Fibroblast of skin of left biceps (primary cell): ENCODE measurements at regions not wholly inside any gene's neighbourhood (a gene's known extent, or its start where the extent isn't known, plus 50 kb on each side); places are given as distances from the start of the nearest gene placed in this dataset.
A peak's percentile ranks its signal among the peaks of the same experiment; 100 is the strongest.

ENCODE experiments used
- DNase-seq, 2 experiments: peaks; one replicate each; pipeline ENCODE4 v3.0.0-alpha.2; 2013; ENCODE audit warnings: low read depth in 2 of 2

DNA sequence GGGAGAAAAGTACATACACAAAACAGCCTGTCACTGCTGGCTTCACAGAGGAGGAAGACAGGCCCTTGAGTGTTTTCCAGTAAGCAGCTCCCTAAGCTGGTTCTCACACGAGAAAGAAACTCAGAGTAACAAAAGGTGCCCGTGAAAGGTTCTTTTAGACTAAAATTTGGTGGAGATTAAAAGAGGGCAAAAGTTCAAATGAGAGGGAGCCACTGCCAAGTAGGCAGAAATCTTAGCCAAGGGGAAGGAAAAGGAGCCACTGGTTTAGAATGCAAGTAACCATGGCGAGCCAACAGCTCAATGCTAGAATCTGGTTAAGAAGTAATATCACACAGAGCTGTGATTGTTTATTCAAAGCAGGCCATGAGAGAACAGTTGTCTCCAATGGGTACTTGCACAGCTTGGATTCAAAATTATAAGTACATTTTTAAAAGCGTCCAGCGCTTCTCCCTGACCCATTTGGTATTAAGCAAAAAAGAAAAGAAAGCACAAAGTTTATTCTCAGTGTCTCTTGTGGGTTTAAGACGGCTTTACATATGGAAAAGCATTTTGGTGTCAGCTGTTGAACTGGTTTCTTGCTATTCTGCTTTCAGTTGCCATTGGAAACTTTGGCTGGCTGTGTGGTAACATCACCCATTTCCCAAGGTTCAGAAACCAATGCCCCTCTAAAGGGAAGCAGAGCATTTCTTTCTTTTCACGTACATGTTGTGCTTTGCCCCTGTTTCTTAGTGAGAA lies 648.5 kb downstream of the RNF144B start:
- no peak for DNase-seq

DNA sequence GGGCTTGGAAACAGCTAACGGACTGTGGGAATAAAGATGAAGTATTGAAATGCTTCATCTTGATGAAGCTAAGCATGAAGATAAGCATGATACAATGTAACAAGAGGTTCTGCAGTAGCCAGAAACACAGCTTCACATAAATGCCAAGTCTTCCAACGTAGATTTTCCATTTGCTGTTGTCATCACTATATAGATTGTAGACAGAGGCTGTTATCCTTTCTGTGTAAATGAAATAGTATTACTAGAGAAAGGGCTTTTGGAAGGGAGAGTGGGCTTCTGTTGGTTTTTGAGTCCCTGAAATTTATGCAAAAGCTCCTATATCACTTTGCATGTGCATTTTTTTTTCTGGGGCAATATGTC lies 649.0 kb downstream of the RNF144B start:
- DNase-seq = no peak

GRCh38 chr6:19037607-19038006 lies 650.5 kb downstream of the RNF144B start:
- DNase-seq = no peak

GRCh38 chr6:19039287-19039686 lies 652.1 kb downstream of the RNF144B start:
- no peak for DNase-seq

DNA sequence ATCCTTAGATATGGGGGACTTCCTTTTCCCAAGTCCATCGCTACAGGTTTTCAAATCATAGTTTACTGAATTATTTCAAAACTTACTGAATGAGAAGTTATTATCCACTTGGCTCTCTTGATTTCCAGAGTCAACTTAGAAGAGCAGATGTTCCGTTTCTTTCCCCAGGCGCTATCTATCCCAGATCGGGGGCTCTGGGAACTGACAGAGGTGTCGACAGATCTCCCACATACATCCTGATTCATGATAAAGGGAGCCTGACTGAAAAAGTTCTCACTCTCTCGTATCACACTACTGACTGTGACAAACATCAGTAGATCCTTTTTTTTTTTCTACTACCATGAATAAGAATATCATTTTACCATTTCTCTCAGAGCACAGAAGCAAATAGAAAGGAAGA lies 654.8 kb downstream of the RNF144B start:
- no peak for DNase-seq

DNA sequence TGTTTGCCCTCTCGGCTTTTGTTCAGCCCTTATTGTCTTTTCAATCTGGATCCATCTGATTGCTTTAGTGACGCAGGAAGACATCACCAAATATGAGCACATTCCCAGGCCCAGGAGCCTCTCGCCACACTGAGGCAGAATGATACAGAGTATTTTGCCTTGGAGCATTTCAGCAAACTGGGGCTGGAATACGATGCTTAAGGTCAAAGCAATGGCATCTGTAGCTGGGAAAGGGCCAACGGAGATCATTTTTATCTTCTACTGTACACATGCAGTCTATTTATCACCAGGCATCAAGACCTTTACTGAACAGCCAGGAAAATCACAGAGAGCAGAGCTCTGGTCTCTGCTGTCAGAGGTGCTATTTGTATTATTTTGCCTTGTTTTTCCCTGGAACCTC lies 655.3 kb downstream of the RNF144B start:
- no peak for DNase-seq

DNA sequence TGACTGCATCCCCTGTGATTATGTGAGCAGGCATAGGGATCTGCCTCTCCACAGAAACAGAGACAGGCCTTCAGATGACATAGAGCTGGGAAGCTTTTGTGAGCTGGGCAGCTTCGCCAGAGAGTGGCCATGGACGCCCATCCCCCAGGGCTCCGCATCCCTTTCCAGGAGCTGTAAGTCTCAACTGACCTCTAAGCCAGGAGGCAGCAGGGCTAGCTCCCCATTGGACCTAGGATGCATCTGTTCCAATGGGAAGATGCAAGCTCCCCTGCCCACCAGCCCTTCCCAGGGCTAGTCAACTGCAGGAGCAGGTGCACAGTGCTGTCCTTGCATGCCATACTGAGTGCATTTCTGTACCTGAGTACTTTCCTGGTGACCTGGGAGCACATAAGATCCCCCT lies 663.6 kb downstream of the RNF144B start:
- no peak for DNase-seq

DNA sequence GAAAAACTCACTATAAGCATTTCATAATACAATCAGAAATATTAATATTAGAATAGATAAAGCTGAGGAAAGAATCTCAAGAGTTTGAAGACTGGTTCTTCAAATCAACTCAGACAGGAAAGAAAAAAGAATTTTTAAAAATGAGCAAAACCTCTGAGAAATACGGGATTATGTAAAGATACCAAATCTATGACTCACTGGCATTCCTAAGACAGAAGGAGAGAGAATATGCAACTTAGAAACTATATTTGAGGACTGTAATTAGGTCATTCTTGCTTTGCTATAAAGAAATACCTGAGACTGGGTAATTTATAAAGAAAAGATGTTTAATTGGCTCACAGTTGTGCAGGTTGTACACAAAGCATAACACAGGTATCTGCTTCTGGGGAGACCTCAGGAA lies 665.1 kb downstream of the RNF144B start:
- DNase-seq = peak; percentile 15 to 16

DNA sequence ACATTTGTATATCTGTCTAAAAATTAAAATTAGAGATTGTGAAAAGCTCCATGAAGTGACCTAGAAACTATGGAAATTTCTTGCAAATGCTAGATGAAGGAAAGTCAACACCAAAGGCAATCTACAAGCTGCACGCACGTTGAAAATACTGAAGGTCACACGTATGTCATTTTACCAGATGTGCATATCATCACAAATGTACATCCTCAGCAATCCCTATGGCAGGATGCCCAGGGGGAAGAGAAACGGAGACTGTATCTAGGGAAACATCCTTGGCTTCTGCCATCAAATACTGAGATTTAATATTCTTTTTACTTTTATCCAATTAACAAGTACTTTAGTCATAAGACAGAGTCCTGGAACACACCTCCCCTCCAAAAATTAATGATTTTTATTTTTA lies 672.0 kb downstream of the RNF144B start:
- no peak for DNase-seq

- DNase-seq = no peak
These were observed 680.0 kb downstream of the RNF144B start for GRCh38 chr6:19067165-19067564.

DNA sequence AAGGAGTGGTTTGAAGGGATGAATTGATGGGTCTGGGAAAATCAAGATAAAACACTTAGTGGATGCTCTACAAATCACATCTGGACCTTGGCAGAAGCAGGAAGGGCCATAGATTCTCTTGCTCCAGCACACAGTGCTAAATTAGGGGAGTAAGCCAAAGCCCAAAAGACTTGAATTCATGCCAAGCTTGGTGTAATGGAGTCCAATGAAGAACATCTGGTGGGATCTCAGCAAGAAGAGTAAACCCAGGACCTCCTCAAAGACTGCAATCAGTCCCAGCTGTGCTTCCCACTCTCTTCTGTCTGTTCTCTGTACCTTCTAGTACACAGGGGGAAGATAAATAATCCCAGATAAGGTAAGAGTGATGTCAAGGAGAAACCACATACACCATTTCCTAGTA lies 683.4 kb downstream of the RNF144B start:
- DNase-seq = no peak

DNA sequence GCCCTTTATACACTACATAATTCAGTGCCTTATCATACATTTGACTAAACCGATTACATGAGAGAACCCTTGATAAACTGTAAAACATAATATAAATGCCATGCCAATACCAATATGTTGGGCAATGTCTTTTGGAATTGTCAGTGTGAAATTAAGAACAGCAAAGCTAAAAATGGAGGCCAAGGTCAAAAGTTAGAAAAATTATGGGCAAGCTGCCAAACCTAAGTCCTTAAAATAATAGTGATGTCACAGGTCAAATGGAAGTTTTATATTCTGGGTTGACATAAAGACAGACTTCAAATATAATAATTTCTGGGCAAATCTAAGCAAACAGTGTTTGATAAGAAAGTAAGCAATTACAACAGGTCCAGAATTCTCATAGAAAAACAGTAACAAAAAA lies 696.7 kb downstream of the RNF144B start:
- no peak for DNase-seq

GRCh38 chr6:19086480-19086879 lies 699.3 kb downstream of the RNF144B start:
- DNase-seq = no peak

DNA sequence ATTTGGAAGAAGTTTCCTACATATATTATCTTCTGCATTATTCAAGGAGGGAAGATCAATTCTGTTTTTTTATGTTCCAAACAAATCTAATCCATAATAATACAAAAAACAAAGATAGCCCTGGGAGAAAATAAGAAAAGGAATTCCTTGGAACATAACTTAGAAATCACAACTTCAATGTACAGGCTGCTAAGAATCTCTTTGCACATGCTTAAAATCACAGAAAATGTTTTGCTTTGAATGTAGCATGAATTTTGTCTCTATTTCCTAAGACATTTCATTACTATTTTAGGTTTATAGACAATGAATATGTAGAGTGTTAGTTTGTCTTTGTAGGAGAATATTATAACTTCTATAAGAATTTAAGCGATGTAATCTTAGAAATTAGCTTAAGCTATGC lies 700.1 kb downstream of the RNF144B start:
- DNase-seq = no peak

DNA sequence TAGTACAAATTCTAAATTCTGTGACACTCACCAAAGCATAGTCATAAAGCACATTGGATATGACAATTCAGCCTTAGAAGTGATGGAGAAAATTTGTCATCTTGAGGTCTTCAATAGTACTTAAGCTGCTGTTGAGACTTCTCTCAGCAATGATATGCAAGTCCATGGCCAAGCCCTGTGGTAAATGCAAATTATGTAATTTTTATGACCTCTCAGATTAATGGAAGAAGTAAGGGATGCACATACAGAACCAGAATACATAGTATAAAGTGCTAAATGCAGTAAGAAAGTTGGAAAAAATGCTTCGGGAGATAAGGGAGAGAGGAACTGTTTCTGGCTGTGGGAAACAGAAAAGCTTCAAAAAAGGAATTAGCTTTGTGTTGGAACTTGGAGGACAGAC lies 700.7 kb downstream of the RNF144B start:
- DNase-seq = no peak

DNA sequence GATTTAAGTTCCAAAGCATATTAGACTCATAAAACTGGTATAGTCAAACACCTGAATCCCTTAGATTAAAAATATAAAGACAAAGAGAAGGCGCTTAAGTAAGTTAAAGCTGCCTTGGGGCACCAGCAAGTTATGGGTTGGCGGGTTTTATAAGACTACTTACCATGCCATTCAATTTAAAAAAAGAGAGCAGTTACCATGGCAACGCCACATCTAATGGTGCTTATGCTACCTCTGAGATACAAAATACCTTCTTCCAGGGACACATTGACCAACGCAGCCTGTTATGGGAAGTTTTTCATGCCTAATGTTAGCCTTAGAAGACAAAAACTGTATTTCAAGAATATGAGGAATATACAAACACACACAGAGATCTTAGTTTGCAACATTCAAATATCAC lies 713.6 kb downstream of the RNF144B start:
- DNase-seq = no peak

DNA sequence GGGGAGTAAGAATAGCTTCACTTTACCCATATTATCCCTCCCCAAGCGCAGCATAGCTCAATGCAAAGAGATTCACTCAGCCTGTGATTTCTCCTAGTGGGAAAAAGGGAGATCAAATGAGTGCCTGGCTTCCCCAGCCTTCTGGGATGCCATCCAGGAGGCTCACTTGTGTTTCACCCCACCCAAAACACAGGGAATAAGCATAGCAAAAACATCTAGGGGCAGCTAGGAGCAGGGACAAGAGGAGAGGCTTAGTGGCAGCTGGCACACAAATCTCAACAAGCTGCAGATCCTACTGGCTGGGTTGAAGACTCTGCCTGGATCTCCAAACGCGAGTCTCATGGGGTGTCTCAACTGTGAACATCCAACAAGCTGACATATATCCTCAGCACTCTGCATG lies 715.8 kb downstream of the RNF144B start:
- no peak for DNase-seq

DNA sequence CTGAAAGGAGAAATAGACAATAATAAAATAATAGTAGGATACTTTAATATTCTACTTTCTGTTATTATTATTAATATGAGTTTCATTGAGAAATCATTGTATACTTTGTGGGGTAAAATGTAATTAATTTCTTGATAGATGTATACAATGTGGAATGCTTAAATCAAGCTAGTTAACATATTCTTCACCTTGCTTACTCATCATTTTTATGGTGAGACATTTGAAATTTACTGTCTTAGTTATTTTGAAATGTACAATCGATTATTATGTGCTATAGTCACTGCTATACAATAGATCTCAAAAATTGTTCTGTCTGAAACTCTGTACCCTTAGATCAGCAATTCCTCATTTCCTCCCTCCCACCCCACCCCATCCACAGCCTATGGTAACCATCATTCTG lies 720.3 kb downstream of the RNF144B start:
- no peak for DNase-seq

DNA sequence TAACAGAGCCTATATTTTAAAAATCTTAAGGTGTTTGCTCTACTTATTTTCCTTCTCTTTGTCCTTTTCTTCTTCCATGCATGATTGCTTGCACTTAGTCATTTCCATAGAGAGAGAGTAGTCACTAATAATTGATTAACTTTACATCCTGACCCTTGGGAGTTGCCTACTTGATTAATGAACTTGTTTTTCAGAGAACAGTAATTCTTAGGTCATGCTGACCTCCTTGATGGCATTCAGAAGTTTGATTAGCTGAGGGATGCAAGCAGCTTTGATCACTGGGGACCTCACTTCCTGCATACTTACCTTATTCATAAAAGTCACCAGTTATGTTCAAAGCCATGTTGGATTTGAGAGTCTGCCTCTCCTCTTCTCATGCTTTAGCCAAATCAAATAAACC lies 715.6 kb upstream of the ID4 start:
- no peak for DNase-seq

DNA sequence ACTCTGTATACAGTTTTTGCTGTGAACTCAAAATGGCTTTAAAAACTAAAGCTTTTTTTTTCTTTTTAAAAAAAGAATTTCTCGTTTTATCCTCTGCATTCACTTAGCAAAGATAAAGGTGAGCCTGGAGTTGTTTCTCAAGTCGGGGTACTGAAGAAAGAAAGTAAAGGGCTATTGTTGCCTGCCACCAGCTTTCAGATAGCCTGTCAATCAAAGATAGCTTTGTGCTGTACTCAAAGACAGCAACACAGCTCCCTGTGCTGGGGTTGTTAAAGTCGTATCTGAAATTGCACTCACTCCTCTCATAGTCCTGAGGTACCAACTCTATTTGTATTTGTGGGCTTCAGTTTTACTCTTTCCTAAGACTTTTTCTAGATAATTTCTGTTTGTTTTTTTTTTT lies 710.1 kb upstream of the ID4 start:
- no peak for DNase-seq

DNA sequence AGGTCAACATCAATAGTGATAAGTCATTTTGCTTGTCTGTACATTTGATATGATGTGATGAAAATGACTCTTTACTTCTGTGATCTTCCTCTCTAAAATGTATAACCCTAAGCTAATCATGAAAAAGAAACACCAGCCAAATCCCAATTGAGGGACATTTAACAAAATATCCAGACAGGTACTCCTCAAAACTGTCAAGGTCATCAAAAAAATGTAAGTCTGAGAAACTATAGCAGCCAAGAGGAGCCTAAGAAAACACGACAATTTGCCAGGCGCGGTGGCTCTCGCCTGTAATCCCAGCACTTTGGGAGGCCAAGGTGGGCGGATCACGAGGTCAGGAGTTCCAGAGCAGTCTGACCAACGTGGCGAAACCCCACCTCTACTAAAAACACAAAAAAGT lies 708.5 kb upstream of the ID4 start:
- no peak for DNase-seq

GRCh38 chr6:19135706-19136105 lies 701.5 kb upstream of the ID4 start:
- DNase-seq = no peak

DNA sequence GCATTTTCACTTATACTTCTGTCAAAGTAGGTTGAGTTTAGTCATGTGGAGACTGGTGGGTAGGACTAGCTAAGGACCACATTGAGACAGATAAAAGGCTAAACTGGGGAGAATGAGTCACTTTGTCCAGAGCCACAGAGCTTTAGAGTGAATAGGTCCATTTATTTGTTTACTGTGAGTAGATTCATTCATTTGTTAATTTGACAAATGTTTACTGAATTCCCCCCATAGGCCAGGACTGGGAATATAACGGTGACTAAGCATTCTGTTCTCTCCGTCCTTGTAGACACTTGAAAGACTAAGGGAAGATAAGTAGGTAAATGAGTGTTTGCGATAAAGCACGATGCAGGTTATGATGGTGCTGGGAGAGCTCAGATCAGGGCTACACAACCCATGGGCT lies 699.7 kb upstream of the ID4 start:
- DNase-seq = no peak

DNA sequence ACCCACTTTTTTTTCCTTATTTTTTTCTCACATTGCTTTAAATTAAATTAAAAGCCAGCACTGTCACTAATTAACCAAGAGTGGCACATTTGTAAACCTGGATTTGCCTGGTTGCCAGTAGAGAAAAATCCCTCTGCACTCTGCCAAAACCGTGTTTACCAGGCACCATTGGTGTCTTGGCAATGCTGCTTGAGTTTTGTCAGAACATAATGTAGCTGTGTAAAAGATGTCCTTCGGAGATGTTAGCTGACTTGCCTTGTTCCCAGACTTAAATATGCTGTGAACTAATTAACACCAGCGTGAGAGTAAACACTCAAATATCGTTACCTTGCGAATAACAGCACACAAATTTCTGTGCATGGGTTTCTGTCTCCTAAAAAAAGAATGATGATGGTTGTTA lies 694.9 kb upstream of the ID4 start:
- no peak for DNase-seq

GRCh38 chr6:19150307-19150706 lies 686.9 kb upstream of the ID4 start:
- no peak for DNase-seq
